GM19351 (cell line): ENCODE measurements at regions not wholly inside any gene's neighbourhood (a gene's known extent, or its start where the extent isn't known, plus 50 kb on each side); places are given as distances from the start of the nearest gene placed in this dataset.

Experiments
- ATAC-seq: cut with Tn5 transposase; IDR thresholded peaks from one replicate; pipeline ENCODE4 v1.9.1; 2021; ENCODE audit warnings: mild to moderate bottlenecking, moderate library complexity; ENCODE audit not compliant: unreplicated experiment

- no peak for ATAC-seq
Measured at GRCh38 chr6:8277769-8278168, 157.6 kb downstream of the SLC35B3 start.

GRCh38 chr6:8276148-8276547, 159.2 kb downstream of the SLC35B3 start:
- ATAC-seq, result no peak

GRCh38 chr6:8275667-8276066, 159.7 kb downstream of the SLC35B3 start:
- no peak for ATAC-seq

GRCh38 chr6:8274226-8274625, 161.1 kb downstream of the SLC35B3 start:
- ATAC-seq, result no peak

- no peak for ATAC-seq
Measured at GRCh38 chr6:8269872-8270454, 165.4 kb downstream of the SLC35B3 start.

- ATAC-seq, result no peak
Measured at GRCh38 chr6:8269094-8269493, 166.3 kb downstream of the SLC35B3 start.

- ATAC-seq, result no peak
Measured at GRCh38 chr6:8268606-8269005, 166.3 kb upstream of the EEF1E1 start.

- no peak for ATAC-seq
Measured at GRCh38 chr6:8268156-8268555, 165.8 kb upstream of the EEF1E1 start.

- no peak for ATAC-seq
Measured at GRCh38 chr6:8260610-8261009, 158.3 kb upstream of the EEF1E1 start.

GRCh38 chr6:8246403-8246802, 144.1 kb upstream of the EEF1E1 start:
- no peak for ATAC-seq

- ATAC-seq, result no peak
Measured at GRCh38 chr6:8245726-8246125, 143.4 kb upstream of the EEF1E1 start.

GRCh38 chr6:8243475-8243874, 141.1 kb upstream of the EEF1E1 start:
- no peak for ATAC-seq

GRCh38 chr6:8242885-8243284, 140.5 kb upstream of the EEF1E1 start:
- ATAC-seq, result no peak

GRCh38 chr6:8240301-8240700, 138.0 kb upstream of the EEF1E1 start:
- no peak for ATAC-seq

- no peak for ATAC-seq
Measured at GRCh38 chr6:8238773-8239683, 136.7 kb upstream of the EEF1E1 start.

GRCh38 chr6:8237668-8238067, 135.3 kb upstream of the EEF1E1 start:
- ATAC-seq, result no peak

- no peak for ATAC-seq
Measured at GRCh38 chr6:8236956-8237355, 134.6 kb upstream of the EEF1E1 start.

- no peak for ATAC-seq
Measured at GRCh38 chr6:8234321-8234720, 132.0 kb upstream of the EEF1E1 start.

GRCh38 chr6:8231956-8232355, 129.6 kb upstream of the EEF1E1 start:
- no peak for ATAC-seq

- ATAC-seq, result no peak
Measured at GRCh38 chr6:8229915-8230756, 127.8 kb upstream of the EEF1E1 start.

GRCh38 chr6:8225113-8225512, 122.8 kb upstream of the EEF1E1 start:
- ATAC-seq, result no peak

- ATAC-seq, result no peak
Measured at GRCh38 chr6:8223678-8224077, 121.3 kb upstream of the EEF1E1 start.
